ENCODE measurements at regions not wholly inside any gene's neighbourhood (a gene's known extent, or its start where the extent isn't known, plus 50 kb on each side); places are given as distances from the start of the nearest gene placed in this dataset.

DNA sequence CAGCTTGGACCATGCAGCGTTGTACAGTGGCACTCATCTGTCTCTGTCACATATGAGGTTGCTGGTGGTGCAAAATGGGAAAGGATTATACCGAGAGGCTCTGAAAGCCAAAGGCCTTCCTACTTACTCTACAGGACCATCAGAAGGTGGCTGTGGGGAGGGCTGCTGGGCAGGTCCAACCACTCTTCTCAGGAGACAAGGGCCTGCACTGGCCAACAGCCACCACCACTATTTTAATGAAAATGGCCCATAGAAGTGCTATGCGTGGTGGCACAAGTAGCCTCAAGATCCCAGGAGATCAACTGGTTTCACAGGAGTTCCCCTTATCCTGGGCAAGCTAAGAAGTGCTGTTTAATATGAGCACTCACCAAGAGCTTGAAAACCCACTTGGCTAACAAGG lies 52.3 kb downstream of the MRPL57 start:
- Histone ChIP-seq H3K9me3 (no peaks in the 10 kb centered on the region), H3K4me1 (no peaks in the 10 kb centered on the region), H3K4me3 (no peak overlapping the region), H3K27me3 (no peaks in the 10 kb centered on the region), H3K27ac (no peak overlapping the region), H3K36me3 (no peaks in the 10 kb centered on the region)
- no peak for TF ChIP-seq POLR2A (IDR thresholded peaks at IDR 0.05)
- no peak for TF ChIP-seq CTCF (IDR thresholded peaks at IDR 0.05)
- no peak for TF ChIP-seq EP300 (IDR thresholded peaks at IDR 0.05)
- 98 to 100% methylated on average over 3 of the region's 3 CpGs for WGBS, 2 donors
- DNase-seq (ENCODE audit: low spot score in 2 of 2): no peak

DNA sequence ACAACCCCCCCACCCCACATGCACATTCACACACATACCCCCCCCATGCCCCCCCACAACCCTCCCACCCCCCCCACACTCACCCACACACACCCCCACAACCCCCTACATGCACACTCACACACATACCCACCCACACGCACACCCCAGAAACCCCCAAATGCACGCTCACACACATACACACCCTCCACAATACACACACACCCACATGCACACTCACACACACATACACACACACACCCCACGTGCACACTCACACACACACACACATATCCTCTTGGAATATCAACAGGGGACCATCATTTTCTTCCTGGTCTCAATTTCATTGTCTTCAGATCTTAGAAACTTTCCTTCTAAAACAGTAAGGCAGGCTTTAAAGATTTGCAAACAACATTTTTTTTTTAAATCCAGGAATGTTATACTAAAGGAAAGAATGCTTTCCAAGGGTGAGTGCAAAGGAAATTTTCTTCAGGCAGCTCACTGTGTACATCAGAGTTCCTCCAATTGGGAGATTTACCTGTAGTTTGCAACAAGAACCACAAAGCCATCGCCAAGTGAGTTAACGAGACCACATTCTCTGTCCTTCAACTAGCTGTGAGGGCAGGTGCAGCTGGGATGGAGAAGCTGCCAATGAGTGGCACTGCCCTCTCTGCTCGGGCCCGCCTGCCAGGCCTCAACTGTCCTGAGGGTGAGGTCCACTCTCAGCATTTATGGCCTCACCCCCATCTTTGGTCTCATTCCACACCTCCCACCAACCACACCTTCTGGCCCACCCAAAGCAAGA lies 53.0 kb downstream of the MRPL57 start:
- Histone ChIP-seq H3K4me1 (no peaks in the 10 kb centered on the region), H3K9me3 (no peaks in the 10 kb centered on the region), H3K27ac (no peak overlapping the region), H3K4me3 (no peak overlapping the region), H3K36me3 (no peaks in the 10 kb centered on the region), H3K27me3 (no peaks in the 10 kb centered on the region)
- DNase-seq (ENCODE audit: low spot score in 2 of 2): no peak
- 82 to 91% methylated on average over 7 of the region's 7 CpGs for WGBS, 2 donors
- TF ChIP-seq EP300 (IDR thresholded peaks at IDR 0.05): no peak
- TF ChIP-seq CTCF (IDR thresholded peaks at IDR 0.05): no peak
- TF ChIP-seq POLR2A (IDR thresholded peaks at IDR 0.05): no peak

DNA sequence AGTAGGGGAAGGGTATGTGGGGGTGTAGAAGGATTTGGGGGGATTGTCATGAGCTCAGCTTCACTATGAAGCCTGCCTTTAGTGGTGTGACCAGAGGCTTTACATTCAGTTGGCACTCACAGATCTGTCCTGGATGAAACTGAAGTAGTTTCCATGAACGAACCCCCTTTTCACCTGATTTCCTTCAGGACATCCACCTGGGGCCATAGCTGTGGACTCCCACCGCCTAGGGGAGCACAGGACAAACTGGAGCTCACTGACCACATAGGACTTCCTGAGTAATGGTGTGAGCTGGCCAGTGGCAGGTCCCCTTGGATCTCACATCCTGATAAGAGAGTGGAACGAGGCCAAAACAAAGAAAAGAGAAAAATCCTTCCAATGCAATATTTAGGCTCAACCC lies 54.1 kb downstream of the MRPL57 start:
- H3K4me1 ChIP-seq: no peaks in the 10 kb centered on the region
- 59 to 64% methylated on average over 3 of the region's 3 CpGs for WGBS, 2 donors
- no peak for DNase-seq (ENCODE audit: low spot score in 2 of 2)
- H3K9me3 ChIP-seq: no peaks in the 10 kb centered on the region
- H3K36me3 ChIP-seq: no peaks in the 10 kb centered on the region
- no peak overlapping the region for H3K27ac ChIP-seq
- no peaks in the 10 kb centered on the region for H3K27me3 ChIP-seq
- H3K4me3 ChIP-seq: no peak overlapping the region
- no peak for TF ChIP-seq EP300 (IDR thresholded peaks at IDR 0.05)
- no peak for TF ChIP-seq CTCF (IDR thresholded peaks at IDR 0.05)
- TF ChIP-seq POLR2A (IDR thresholded peaks at IDR 0.05): no peak

GRCh38 chr13:21231426-21231940 lies 55.0 kb downstream of the MRPL57 start:
- TF ChIP-seq EP300 (IDR thresholded peaks at IDR 0.05): no peak
- no peak for TF ChIP-seq POLR2A (IDR thresholded peaks at IDR 0.05)
- no peak for TF ChIP-seq CTCF (IDR thresholded peaks at IDR 0.05)
- DNase-seq (ENCODE audit: low spot score in 2 of 2): no peak
- Histone ChIP-seq H3K27ac (no peak overlapping the region), H3K4me3 (no peak overlapping the region), H3K9me3 (no peaks in the 10 kb centered on the region), H3K4me1 (no peaks in the 10 kb centered on the region), H3K36me3 (no peaks in the 10 kb centered on the region), H3K27me3 (no peaks in the 10 kb centered on the region)
- 69% methylated on average over 5 of the region's 5 CpGs for WGBS, 2 donors

- Histone ChIP-seq H3K9me3 (no peaks in the 10 kb centered on the region), H3K4me1 (no peaks in the 10 kb centered on the region), H3K4me3 (no peak overlapping the region), H3K27ac (no peak overlapping the region), H3K36me3 (no peaks in the 10 kb centered on the region), H3K27me3 (no peaks in the 10 kb centered on the region)
- 68 to 76% methylated on average over 8 of the region's 8 CpGs for WGBS, 2 donors
- TF ChIP-seq POLR2A (IDR thresholded peaks at IDR 0.05) (no peak), EP300 (IDR thresholded peaks at IDR 0.05) (no peak), CTCF (IDR thresholded peaks at IDR 0.05) (no peak)
- peak in 1 of 2 donors; percentile 40 for DNase-seq (ENCODE audit: low spot score in 2 of 2)
These were observed 55.7 kb downstream of the MRPL57 start for GRCh38 chr13:21232196-21232595.
